Smooth muscle cell (in vitro differentiated cells): ENCODE measurements at regions not wholly inside any gene's neighbourhood (a gene's known extent, or its start where the extent isn't known, plus 50 kb on each side); places are given as distances from the start of the nearest gene placed in this dataset.

Source experiments
- DNase-seq: peaks from one replicate; lab custom pipeline; 2025; ENCODE audit not compliant: unreplicated experiment; lab: John Stamatoyannopoulos, UW
- H2AFZ ChIP-seq: fragments of 200-600 bp; sonication (generic); 2 replicates; pipeline ENCODE4 v1.6.0; 2016; ENCODE audit warnings: antibody characterized with exemption, low read depth, mild to moderate bottlenecking
- H3F3A ChIP-seq: fragments of 200-600 bp; sonication (generic); 2 replicates; pipeline ENCODE4 v1.6.0; 2017; ENCODE audit warnings: antibody characterized with exemption, low read depth
- H3K27ac ChIP-seq: fragments of 200-600 bp; sonication (generic); 2 replicates; pipeline ENCODE4 v1.5.1; 2016; ENCODE audit warnings: low read depth, mild to moderate bottlenecking
- H3K27me3 ChIP-seq: fragments of 200-600 bp; sonication (generic); 2 replicates; pipeline ENCODE4 v1.6.1; 2016; ENCODE audit warnings: low read depth, mild to moderate bottlenecking
- H3K36me3 ChIP-seq: fragments of 200-600 bp; sonication (generic); 2 replicates; pipeline ENCODE4 v1.5.1; 2016; ENCODE audit warnings: low read depth
- H3K4me1 ChIP-seq: fragments of 200-600 bp; sonication (generic); 2 replicates; pipeline ENCODE4 v1.5.1; 2016; ENCODE audit warnings: low read depth
- H3K4me2 ChIP-seq: fragments of 200-600 bp; sonication (generic); 2 replicates; pipeline ENCODE4 v1.6.0; 2016; ENCODE audit warnings: mild to moderate bottlenecking
- H3K4me3 ChIP-seq: fragments of 200-600 bp; sonication (generic); 2 replicates; pipeline ENCODE4 v1.5.1; 2016; ENCODE audit warnings: mild to moderate bottlenecking
- H3K79me2 ChIP-seq: fragments of 200-600 bp; sonication (generic); 2 replicates; pipeline ENCODE4 v1.6.0; 2016; ENCODE audit warnings: low read depth, mild to moderate bottlenecking
- H3K9ac ChIP-seq: fragments of 200-600 bp; sonication (generic); 2 replicates; pipeline ENCODE4 v1.6.0; 2016; ENCODE audit warnings: low read depth
- H3K9me3 ChIP-seq: fragments of 200-600 bp; sonication (generic); replicated peaks from 2 replicates; pipeline ENCODE4 v1.5.1; 2016; ENCODE audit warnings: low read depth
- H4K20me1 ChIP-seq: fragments of 200-600 bp; sonication (generic); 2 replicates; pipeline ENCODE4 v1.6.0; 2016; ENCODE audit warnings: low read depth
- WGBS: methylation state at CpG from one replicate; pipeline ENCODE4 v1.1.7; 2016; ENCODE audit warnings: low lambda C conversion rate; 5-methylcytosine and 5-hydroxymethylcytosine counted together
- TF ChIP-seq, protein P1 (sequence below): fragments of 200-600 bp; sonication (generic); IDR thresholded peaks from 2 replicates; pipeline ENCODE4 v1.5.1; 2017; ENCODE audit warnings: borderline replicate concordance, mild to moderate bottlenecking, antibody characterized with exemption; ENCODE audit not compliant: insufficient read depth, poor library complexity, severe bottlenecking

DNA sequence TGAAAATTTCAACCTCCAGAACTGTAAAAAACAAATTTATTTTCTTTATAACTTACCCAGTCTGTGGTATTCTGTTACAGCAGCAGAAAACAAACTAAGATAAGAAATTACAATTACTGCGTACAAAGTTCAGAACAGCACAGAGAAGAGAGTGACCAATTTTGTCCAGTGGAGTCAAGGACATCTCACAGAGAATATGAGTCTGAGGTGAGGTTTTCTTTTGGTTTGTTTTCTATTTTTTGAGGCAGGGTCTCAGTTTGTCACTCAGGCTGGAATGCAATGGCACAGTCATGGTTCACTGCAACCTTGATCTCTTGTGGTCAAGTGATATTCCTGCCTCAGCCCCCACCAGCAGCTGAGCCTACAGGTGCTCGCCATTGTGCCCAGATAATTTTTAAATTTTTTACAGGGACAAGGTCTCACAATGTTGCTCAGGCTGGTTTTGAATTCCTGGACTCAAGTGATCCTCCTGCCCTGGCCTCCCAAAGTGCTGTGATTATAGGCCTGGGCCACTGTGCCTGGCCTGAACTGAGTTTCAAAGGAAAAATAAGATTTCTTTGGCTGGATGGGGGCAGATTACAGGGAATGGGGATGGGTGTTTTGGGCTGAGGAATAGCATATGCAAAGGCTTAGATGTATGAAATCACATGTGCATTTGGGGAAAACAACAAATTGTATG, 201.1 kb upstream of the USP24 start:
- Histone ChIP-seq H3K4me1 (no peaks in the 10 kb centered on the region), H3K4me2 (no peak overlapping the region), H3K27me3 (no peaks in the 10 kb centered on the region), H4K20me1 (no peaks in the 10 kb centered on the region), H3K79me2 (no peaks in the 10 kb centered on the region), H3K9ac (no peak overlapping the region), H3K36me3 (no peaks in the 10 kb centered on the region), H3K4me3 (no peak overlapping the region), H2AFZ (no peak overlapping the region), H3K9me3 (no peaks in the 10 kb centered on the region), H3F3A (no peaks in the 10 kb centered on the region), H3K27ac (no peak overlapping the region)
- TF ChIP-seq, protein P1, sequence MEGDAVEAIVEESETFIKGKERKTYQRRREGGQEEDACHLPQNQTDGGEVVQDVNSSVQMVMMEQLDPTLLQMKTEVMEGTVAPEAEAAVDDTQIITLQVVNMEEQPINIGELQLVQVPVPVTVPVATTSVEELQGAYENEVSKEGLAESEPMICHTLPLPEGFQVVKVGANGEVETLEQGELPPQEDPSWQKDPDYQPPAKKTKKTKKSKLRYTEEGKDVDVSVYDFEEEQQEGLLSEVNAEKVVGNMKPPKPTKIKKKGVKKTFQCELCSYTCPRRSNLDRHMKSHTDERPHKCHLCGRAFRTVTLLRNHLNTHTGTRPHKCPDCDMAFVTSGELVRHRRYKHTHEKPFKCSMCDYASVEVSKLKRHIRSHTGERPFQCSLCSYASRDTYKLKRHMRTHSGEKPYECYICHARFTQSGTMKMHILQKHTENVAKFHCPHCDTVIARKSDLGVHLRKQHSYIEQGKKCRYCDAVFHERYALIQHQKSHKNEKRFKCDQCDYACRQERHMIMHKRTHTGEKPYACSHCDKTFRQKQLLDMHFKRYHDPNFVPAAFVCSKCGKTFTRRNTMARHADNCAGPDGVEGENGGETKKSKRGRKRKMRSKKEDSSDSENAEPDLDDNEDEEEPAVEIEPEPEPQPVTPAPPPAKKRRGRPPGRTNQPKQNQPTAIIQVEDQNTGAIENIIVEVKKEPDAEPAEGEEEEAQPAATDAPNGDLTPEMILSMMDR, result no peak
- WGBS, result 94% methylated on average over 2 of the region's 2 CpGs
- no peak for DNase-seq

DNA sequence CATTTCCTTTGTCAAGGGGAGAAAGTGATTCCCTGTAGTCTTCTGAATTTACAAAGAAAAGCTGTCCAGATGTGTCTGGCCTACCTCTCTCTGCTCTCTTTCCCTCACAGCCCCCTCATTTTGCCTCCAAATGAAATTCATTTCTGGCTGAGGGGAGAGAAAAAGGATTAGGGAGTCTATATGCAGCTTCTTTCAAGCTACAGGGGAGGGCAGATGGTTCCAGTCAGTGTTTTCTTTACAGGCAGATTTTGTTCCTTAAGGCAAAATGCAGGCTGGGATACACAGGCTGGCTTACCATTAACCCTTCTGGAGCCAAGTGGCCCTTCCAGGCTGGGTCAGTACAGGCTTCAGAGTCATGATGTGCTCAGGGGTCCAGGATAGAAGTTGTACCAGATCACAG, 198.1 kb upstream of the USP24 start:
- H3K4me3 ChIP-seq, result no peak overlapping the region
- DNase-seq, result no peak
- TF ChIP-seq, protein P1, result no peak
- H3K4me1 ChIP-seq, result no peaks in the 10 kb centered on the region
- no peaks in the 10 kb centered on the region for H3K27me3 ChIP-seq
- H3K36me3 ChIP-seq, result no peaks in the 10 kb centered on the region
- no peaks in the 10 kb centered on the region for H3K79me2 ChIP-seq
- H3K9me3 ChIP-seq, result no peaks in the 10 kb centered on the region
- H4K20me1 ChIP-seq, result no peaks in the 10 kb centered on the region
- no peak overlapping the region for H3K27ac ChIP-seq
- no peaks in the 10 kb centered on the region for H3F3A ChIP-seq
- H3K4me2 ChIP-seq, result no peak overlapping the region
- no peak overlapping the region for H2AFZ ChIP-seq
- H3K9ac ChIP-seq, result no peak overlapping the region

DNA sequence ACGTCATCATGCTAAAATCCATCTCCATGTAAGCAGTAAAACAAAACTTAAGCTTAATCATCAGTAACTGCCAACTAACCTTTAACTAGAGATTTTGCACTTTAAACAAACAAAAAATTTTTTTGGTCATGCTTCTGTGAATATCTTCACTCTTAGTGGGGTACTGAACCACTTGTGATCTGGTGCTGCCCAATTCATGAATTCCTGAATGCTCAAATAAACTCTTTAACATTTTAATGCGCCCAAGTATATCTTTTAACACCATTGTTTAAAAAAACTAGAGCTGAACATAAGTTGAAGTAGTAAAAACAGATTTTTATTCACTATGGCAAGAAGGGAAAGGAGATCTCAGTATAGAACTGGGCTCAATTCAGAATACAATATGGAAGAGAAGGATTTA, 196.9 kb upstream of the USP24 start:
- no peak overlapping the region for H3K4me2 ChIP-seq
- H3K9me3 ChIP-seq, result no peaks in the 10 kb centered on the region
- no peak overlapping the region for H3K4me3 ChIP-seq
- TF ChIP-seq, protein P1, result no peak
- WGBS, result 94% methylated on average over 2 of the region's 2 CpGs
- DNase-seq, result no peak
- no peaks in the 10 kb centered on the region for H3K27me3 ChIP-seq
- no peak overlapping the region for H3K9ac ChIP-seq
- H3K36me3 ChIP-seq, result no peaks in the 10 kb centered on the region
- no peaks in the 10 kb centered on the region for H3F3A ChIP-seq
- no peak overlapping the region for H3K27ac ChIP-seq
- H2AFZ ChIP-seq, result no peak overlapping the region
- no peaks in the 10 kb centered on the region for H3K79me2 ChIP-seq
- no peaks in the 10 kb centered on the region for H4K20me1 ChIP-seq
- H3K4me1 ChIP-seq, result no peaks in the 10 kb centered on the region
